ENCODE measurements at regions not wholly inside any gene's neighbourhood (a gene's known extent, or its start where the extent isn't known, plus 50 kb on each side); places are given as distances from the start of the nearest gene placed in this dataset.

DNA sequence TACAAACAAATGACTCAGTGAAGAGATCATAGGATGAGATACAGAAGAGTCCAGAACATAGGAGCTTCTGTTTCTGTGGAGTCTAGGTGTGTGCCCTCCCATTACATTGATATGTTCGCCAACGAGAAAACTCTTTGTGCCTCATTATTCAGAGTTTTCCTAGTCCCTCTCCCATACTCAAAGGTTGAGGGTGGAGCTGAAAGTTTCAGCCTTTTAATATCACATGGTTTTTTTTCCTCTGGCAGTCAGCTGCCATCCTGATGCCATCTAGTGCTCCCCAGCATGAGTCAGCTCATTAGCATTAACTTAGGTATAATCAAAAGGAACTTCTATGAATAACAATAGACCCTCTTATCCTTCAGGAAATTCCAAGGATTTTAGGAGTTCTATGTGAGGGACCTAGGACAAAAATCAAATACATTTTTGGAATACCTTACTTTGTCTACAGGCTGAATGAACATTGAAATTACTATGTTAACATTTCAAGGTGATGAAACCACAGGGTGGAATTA lies 559.6 kb upstream of the AMOT start (continued):
- TF ChIP-seq POLR2AphosphoS5 (IDR thresholded peaks at IDR 0.05; ENCODE audit: low read depth, low read length) (no peak), RFX5 (IDR thresholded peaks at IDR 0.05; ENCODE audit: borderline replicate concordance, low read depth, low read length) (no peak), HDAC6 (IDR thresholded peaks at IDR 0.05; ENCODE audit: low read depth, low read length) (no peak), POU5F1 (IDR thresholded peaks at IDR 0.05; ENCODE audit: low read depth, low read length) (peak; percentile 39; the same call in 1 of the 2 replicates), ZNF274 (IDR thresholded peaks at IDR 0.05; ENCODE audit: borderline replicate concordance, extremely low read depth, low read length) (no peak), CEBPB (IDR thresholded peaks at IDR 0.05; ENCODE audit: low read depth, low read length) (no peak), PHF8 (conservative IDR thresholded peaks at IDR 0.05; ENCODE audit: low read depth, low read length) (no peak)
